ENCODE measurements at regions not wholly inside any gene's neighbourhood (a gene's known extent, or its start where the extent isn't known, plus 50 kb on each side); places are given as distances from the start of the nearest gene placed in this dataset.

DNA sequence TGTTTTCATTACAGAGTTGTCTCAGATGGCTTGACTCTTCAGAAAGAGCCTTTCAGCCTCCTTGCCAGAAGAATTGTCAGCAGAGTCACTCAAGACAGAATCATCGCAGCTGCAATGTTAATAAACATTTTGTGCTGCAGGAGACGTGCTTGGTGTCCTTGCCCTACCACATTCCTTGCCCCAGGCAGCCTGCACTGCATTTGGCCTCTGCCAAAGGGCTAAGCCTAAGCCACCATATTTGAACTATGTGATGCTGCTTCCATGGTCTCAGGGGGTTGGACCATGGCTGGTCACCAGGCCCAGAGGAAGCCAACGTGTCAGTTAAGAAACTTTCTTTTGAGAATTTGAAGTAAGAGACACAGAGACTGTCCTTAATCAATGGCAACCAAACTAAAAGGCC, 145.4 kb downstream of the ACTL7B start:
- H3K27ac ChIP-seq, result no peak overlapping the region
- CTCF ChIA-PET, result no interaction called here
- no peak for DNase-seq (ENCODE audit: low spot score)
- POLR2A ChIA-PET (ENCODE audit: low non-redundant PET), result no interaction called here
- TF ChIP-seq, protein P1, sequence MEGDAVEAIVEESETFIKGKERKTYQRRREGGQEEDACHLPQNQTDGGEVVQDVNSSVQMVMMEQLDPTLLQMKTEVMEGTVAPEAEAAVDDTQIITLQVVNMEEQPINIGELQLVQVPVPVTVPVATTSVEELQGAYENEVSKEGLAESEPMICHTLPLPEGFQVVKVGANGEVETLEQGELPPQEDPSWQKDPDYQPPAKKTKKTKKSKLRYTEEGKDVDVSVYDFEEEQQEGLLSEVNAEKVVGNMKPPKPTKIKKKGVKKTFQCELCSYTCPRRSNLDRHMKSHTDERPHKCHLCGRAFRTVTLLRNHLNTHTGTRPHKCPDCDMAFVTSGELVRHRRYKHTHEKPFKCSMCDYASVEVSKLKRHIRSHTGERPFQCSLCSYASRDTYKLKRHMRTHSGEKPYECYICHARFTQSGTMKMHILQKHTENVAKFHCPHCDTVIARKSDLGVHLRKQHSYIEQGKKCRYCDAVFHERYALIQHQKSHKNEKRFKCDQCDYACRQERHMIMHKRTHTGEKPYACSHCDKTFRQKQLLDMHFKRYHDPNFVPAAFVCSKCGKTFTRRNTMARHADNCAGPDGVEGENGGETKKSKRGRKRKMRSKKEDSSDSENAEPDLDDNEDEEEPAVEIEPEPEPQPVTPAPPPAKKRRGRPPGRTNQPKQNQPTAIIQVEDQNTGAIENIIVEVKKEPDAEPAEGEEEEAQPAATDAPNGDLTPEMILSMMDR (conservative IDR thresholded peaks at IDR 0.05; ENCODE audit: low read depth), result no peak

DNA sequence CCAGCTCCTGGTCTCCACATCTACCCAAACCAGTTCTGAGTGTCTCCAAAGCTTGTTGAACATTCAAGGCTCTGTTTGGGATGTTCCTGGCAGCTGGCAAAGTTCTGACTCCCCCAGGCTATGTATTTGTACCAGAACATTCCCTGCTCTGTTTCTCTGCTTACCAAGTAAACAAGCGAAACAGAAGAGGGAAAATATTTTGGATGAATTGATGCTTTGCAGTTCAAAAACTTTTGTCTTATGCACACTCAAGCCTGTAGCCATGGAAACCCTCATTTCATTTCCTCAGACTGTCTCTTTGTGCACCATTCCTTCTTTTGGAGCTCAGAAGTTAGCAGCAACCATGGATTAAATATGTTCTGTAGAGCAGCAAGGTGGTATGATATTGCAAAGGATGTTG, 145.8 kb downstream of the ACTL7B start:
- CTCF ChIA-PET, result no interaction called here
- POLR2A ChIA-PET (ENCODE audit: low non-redundant PET), result no interaction called here
- H3K27ac ChIP-seq, result no peak overlapping the region
- TF ChIP-seq, protein P1 (conservative IDR thresholded peaks at IDR 0.05; ENCODE audit: low read depth), result no peak
- no peak for DNase-seq (ENCODE audit: low spot score)

DNA sequence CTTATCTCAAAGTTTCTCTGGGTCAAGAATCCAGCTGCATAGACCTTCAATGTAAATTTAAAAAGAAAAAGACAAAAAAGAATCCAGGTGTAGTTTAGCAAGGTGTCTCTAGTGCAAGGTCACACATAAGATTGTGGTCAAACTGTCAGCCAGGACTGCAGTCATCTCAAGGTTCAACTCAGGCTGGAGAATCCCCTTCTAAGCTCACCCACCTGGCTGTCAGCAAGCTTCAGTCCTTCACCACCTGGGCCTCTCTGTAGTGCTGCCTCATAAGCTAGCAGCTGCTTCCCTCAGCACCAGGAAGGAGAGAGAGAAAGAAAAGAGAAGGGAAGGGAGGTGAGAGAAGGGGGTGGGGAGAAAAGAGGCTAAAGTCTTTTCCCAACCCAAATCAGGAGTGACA, 146.7 kb downstream of the ACTL7B start:
- DNase-seq (ENCODE audit: low spot score), result no peak

DNA sequence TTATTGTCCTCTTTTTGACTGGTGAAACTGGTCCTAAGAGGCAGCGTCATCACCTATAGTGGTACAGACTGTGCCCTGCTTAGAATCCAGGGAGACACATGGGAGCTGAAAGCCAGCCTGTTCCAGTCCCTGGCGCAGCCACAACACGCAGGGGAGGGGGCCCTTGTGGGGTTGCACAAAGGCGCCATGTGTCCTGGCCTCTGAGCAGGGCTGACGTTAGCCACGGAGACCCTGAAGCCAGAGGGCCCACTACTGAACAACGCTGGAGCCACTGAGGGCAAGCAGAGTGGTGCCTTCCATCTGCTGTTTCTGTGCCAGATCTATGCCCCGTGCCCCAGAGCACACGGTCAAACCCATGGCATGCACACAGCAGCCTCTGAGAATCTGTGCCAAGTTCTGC, 147.3 kb downstream of the ACTL7B start:
- no peak overlapping the region for H3K27ac ChIP-seq
- ChIA-PET POLR2A (ENCODE audit: low non-redundant PET) (no interaction called here), CTCF (interaction anchor here (1.2 kb wide), 1 partner anchor 54 kb away, joined by 3 read pairs; no protein-coding TSS in a partner anchor)
- TF ChIP-seq, protein P1 (conservative IDR thresholded peaks at IDR 0.05; ENCODE audit: low read depth), result no peak
- no peak for DNase-seq (ENCODE audit: low spot score)

More for the DNA sequence above, 146.7 kb downstream of the ACTL7B start:
- TF ChIP-seq, protein P1 (conservative IDR thresholded peaks at IDR 0.05; ENCODE audit: low read depth), result no peak
- ChIA-PET CTCF (interaction anchor here (0.6 to 0.7 kb wide), 3 partner anchors 53 to 1287 kb away, joined by 4 to 5 read pairs (median 4); no protein-coding TSS in a partner anchor), POLR2A (ENCODE audit: low non-redundant PET) (no interaction called here)
- H3K27ac ChIP-seq, result no peak overlapping the region

DNA sequence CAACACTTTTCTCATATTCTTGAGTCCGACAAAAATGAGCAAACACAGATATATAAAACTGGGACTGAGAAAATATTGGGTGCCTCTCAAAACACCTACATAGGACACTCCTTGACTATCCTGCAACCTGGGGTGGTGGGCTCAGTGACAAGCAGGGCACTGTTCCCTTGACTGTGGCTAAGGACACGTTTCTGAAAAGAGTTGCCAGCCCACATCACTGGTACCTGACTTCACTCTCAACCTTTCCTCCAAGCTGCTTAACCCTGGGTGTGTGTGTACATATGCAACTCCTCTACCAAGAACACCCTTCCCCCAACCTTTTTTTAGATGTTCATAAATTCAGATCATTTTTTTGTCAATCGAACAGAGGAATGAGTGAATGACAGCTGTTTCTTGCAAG, 148.7 kb downstream of the ACTL7B start:
- DNase-seq (ENCODE audit: low spot score), result no peak
- H3K27ac ChIP-seq, result no peak overlapping the region
- TF ChIP-seq, protein P1 (conservative IDR thresholded peaks at IDR 0.05; ENCODE audit: low read depth), result no peak
- POLR2A ChIA-PET (ENCODE audit: low non-redundant PET), result no interaction called here
- CTCF ChIA-PET, result interaction anchor here (0.5 to 0.6 kb wide), 2 partner anchors 80 to 291 kb away, joined by 3 to 5 read pairs; no protein-coding TSS in a partner anchor

- TF ChIP-seq, protein P1 (conservative IDR thresholded peaks at IDR 0.05; ENCODE audit: low read depth), result no peak
- CTCF ChIA-PET, result interaction anchor here (0.6 kb wide), 1 partner anchor 169 kb away, joined by 3 read pairs; no protein-coding TSS in a partner anchor
- POLR2A ChIA-PET (ENCODE audit: low non-redundant PET), result no interaction called here
- DNase-seq (ENCODE audit: low spot score), result peak; percentile 24
- H3K27ac ChIP-seq, result no peak overlapping the region
Measured at GRCh38 chr9:108704156-108704852, 151.5 kb downstream of the ACTL7B start.
